Skin of body (tissue), 1 donor: ENCODE measurements at regions not wholly inside any gene's neighbourhood (a gene's known extent, or its start where the extent isn't known, plus 50 kb on each side); places are given as distances from the start of the nearest gene placed in this dataset.
A peak's percentile ranks its signal among the peaks of the same experiment; 100 is the strongest.

Source experiments
- DNase-seq: peaks from one replicate; lab custom pipeline; 2025; lab: John Stamatoyannopoulos, UW

DNA sequence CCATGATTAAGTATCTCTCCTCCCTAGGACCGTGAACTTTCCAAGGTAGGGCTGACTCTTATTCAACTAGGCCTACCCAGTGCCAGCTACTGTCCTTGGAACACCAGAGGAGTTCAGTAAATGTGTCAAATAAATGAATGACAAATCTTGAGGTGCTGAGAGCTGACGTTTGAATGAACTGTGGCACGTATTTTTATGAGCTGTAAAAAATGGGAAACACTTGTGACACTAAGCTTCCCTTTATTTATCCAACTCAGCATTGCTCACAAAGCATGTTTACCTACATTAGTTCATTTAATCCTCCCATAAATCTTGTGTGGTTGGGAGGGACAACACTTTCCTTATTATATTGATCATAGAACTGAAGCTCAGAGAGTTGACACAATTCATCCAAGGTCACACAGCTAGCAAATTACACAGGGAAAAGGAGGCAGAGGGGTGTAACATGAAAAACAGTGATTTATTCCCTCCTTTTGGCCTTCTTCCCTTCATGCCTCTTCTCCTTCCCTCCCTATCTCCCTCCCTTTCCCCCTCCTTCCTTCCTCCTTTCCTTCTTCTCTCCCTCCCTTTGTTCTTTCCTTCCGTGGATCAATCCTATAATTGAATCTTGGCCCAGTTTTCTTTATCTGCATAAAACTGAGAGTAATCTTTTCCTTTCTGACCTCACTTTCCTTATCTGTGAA lies 412.6 kb downstream of the DMRT2 start:
- no peak for DNase-seq

GRCh38 chr9:1469996-1470395 lies 419.8 kb downstream of the DMRT2 start:
- no peak for DNase-seq

DNA sequence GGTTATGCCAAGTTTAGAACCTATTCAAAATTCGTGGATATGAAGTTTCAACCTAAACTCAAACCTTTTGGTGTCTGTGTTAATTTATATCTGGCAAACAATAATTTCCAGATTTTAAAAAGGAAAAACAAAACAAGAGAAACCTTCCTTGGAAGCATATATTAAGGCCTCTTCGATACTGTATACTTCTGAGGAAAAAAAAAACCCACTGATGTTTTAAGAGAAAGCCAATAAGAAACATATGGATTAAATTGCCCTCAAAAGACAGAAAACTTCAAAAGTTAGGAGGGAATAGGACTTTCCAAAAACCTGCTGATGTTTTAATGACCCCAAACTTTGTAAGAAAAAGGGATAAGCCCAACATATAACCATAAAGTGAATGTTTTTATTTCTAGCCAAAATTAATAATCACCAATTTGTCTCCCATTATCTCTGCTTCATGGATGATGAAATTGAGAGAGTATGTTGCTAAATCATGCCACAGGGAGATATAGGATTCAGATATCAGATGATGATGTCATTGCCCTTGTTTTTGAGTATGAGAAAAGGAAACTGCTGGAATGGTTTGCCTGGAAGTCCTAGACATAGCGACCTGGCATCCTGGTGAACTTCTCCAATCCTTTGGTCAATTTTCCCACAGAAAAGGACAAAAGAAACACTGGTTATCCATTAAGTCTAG lies 423.9 kb downstream of the DMRT2 start:
- peak; percentile 44 for DNase-seq

DNA sequence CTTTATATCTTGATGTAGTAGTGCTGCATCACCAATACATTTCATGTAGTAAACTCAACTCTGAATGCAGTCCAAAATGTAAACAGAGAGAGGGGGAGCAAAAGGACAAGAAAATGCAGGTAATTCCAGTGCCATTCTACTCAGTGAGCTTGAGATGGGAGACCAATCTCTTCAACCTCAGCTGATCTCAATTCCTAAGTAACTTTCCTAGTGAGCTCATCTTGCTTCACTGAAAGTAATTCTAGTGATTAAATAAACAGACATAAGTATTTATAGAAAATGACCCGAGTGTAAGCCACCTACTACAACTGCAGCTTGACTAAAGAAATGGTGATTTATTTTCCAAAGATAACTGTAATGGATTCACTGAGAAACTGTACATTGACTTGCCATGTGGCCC lies 424.5 kb downstream of the DMRT2 start:
- no peak for DNase-seq

DNA sequence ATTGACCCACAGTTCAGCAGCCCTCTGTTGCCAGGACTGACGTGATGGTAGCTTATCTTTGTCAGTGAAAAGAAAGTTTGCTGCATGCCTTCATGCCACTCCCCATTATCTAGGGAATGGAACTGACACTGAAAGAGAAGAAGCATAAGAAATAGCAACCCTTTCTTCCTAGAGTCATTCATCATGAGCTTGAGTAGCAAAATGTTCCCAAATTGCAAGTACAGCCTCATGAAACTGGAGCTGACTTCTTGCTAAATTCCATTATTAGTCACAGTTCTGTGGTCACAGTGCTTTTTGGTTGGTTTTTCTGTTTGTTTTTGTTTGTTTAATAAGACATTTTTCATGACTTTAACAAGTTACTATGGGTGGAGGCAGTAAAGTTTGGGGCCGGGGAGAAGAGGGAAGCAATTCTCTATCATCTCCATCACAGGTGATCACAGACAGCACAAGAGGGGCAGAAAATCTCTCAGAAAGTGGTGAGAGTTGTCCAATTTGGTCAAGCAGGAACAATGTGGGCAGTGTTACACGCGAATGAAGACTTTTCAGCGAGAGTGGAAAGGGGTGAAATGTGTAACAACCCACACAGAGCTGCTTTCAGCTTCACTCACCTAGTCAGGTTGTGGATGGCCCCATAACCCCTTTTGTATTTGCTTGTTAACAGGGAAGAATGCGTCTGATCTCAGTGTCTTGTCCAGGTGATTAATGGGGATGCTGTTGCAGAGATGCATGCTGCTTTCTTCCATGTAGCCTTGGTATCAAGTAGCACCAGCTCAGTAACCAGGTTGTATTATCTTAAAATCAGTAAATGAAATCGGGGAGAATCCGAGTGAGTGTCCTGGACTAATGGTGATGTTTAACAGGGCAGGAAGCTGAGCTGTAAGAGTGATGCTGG lies 440.4 kb downstream of the DMRT2 start:
- DNase-seq = no peak

DNA sequence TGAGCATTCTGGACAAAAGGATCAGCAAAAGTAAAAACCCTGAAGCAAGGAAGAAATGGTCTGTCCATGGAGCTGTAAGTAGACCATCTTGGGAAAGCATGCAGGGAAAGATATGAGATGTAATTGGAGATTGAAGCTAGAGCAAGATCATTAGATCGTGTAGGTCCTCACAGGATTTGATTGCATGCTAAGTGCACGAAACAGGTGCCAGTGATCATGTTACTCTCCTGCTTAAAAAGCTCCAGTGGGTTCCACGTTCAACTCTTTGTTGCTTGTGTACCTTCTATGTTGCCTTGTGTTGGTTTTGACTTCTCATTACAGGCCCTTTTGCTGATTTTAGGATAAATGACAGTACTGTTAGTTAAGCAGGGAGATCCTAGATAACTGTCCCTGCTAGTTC lies 442.0 kb downstream of the DMRT2 start:
- DNase-seq = no peak

DNA sequence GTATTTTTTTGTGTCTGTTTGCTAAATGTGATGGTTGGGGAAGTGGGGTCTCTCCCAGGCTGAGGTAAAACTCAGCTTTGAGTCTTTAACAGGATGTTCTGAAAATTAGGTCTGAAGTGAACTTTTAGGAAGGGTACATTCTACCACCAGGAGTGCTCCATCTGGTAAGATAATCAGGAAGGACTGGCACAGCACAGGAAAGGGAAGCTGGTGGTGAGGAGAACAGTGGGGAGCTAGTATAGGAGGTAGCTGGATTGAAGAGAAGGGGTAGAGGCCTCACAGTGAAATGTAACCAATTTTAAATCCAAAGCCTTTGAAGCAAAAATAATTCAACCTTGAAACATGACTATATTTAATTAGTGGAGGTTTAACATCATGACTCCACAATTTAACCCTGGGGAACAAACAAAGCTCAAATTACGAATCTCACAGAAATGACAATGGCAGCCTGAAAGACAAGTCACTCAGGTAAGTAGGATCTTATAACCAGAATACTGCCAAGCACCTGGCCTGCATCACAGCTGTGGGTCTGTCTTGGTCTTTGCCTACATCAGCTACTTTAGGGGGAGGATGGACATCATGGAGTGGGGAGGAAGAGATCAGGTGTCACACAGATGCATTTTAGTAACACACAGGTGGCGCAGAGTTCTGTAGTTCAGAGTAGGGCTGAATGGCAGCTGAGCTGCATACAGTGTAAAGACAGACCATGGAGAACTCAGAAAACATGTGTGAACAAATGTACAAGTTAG lies 445.3 kb downstream of the DMRT2 start:
- DNase-seq = no peak

- DNase-seq = no peak
Observed at GRCh38 chr9:1505489-1505888, 455.3 kb downstream of the DMRT2 start.

GRCh38 chr9:1510712-1511111 lies 460.6 kb downstream of the DMRT2 start:
- DNase-seq = no peak

DNA sequence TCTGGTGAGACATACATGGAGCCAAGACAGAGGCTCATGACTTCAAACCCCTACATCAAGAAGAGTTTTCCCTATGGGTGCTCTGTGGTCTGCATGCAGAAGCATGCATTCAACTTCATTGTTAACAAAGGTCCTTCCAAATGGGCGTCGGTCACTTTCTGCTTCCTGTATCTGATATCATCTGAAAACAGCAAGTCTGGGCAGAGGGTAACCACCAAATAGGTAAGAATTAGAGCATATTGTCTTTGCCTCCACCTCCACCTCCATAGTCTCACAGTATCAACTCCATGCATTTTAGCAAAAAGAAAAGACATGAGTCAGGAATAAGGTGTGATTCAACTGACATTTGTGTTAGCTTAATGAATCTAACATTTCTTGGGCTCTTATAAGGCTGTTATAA lies 462.9 kb downstream of the DMRT2 start:
- DNase-seq = no peak

DNA sequence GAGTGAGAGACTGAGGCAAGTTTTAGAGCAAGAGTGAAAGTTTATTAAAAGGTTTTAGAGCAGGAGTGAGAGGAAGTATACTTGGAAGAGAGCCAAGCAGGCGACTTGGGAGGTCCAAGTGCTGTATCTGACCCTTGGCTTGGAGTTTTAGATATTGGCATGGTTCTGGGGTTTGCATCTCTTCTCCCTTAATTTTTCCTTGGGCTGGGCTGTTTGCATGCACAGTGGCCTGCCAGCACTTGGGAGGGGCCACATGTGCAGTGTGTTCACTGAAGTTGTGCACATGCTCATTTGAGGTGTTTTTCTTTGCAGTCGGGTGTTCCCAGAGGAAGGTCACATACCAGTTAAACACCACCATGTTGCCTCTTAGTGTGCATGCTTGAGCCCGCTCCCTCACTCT lies 464.1 kb downstream of the DMRT2 start:
- peak; percentile 17 for DNase-seq

DNA sequence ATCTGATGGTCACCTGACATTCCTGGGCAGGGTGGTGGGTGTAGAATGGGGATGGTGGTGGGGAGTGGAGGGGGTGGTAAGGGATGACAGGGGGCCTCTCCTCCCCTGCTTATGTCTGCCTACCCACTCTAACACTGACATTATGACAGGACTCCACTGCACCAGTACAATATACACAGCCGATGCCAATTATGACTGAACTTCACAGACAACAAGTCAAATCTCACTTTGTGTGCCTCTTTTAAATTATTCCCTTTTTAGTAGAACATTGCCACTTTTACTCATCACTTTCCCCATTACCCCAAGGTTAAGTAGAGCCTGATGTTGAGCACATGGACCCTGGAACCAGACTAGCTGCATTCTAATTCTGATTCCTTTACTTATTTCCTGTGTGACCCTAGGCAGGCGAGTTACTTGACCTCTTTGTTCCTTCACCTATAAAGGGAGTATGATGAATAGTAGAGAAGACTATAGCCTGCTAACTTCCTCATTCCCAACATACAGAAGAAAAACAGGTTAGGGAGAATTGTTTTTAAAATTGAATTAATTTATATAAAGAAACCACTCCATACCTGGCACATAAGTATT lies 464.7 kb downstream of the DMRT2 start:
- no peak for DNase-seq

DNA sequence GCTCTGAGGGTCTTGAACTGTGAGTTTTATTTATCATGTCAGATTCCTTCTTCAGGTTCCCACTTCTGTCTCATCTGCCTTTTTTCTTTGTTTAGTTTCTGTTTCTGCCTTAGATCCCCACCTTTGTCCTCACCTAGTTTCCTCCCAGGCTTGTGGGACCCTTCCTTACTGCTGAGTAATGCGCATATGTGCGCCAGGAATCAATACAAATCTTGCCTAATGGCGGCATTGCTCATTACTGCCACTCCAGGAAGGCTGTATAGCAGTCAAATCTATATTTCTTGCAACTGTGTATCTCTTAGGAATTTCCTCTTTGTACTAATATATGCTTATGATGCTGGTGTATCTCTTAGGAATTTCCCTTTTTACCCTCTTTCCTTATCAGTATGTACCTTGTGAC lies 465.4 kb downstream of the DMRT2 start:
- no peak for DNase-seq

DNA sequence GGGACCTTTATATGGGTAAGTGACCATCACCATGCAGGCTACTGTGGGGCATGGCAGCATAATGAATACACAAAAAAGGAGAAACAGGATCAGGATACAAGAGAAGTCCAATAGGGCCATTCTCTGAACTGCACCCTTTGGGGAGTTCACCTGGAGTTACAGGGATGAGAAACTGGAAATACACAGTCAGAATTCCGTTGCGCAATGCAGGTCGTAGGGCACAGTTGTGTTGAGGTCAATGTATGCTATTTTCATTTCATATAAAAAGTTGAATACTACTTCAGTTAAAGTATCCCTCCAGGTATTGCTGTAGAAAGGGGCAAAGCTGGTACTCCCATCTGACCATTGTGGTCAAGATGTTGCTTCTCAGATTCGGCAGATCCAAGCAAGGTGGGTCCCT lies 471.4 kb downstream of the DMRT2 start:
- no peak for DNase-seq

- DNase-seq = peak; percentile 59
Observed at GRCh38 chr9:1522219-1522767, 472.1 kb downstream of the DMRT2 start.

- DNase-seq = no peak
Observed at GRCh38 chr9:1528456-1528855, 478.3 kb downstream of the DMRT2 start.

DNA sequence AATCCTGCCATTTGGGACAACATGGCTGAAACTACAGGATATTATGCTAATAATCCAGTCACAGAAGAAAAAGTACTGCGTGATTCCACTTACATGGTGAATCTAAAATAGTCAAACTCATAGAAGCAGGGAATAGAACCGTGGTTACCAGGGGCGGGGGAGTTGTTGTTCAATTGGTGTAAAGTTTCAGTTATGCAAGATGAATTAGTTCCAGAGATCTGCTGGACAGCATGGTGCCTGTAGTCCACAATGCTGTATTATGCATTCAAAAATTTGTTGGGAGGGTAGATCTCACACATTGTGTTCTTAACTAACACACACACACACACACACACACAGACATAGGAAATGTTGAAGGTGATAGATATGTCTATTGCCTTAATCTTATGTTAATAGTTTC lies 480.5 kb downstream of the DMRT2 start:
- no peak for DNase-seq

GRCh38 chr9:1531424-1531823 lies 481.3 kb downstream of the DMRT2 start:
- DNase-seq = no peak

DNA sequence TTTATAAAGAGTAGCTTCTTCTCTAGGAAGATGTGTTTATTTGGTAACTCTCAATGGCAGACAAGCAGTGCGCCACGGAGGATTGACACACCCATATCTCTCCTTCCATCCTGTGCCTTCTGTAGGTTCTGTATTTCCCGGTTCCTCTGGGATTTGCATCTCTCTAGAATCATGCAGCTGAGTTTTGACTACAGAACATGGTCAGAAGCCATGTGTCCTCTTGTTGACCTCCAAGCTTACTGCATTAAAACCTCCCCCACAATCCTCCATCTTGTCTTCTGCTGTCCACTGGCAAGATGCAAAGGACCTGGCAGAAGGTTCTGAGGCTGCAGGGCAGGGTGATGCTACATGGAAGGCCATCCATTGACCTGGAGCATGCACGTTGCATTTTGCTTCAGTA lies 482.0 kb downstream of the DMRT2 start:
- peak; percentile 74 for DNase-seq

DNA sequence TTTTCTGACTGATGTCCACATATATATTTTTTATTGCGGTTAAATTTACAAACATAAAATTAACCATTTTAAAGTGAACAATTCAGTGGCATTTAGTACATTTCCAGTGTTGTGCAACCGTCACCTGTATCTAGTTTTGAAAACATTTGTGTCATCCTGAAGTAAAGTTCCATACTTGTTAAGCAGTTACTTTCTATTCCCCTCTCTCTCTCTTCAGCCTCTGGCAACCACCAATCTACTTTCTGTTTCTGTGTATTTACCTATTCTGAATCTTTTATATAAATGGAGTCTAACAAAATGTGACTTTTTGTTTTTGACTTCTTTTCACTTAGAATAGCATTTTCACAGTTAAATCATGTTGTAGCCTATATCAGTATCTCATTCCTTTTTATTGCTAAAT lies 480.1 kb upstream of the SMARCA2 start:
- DNase-seq = no peak

DNA sequence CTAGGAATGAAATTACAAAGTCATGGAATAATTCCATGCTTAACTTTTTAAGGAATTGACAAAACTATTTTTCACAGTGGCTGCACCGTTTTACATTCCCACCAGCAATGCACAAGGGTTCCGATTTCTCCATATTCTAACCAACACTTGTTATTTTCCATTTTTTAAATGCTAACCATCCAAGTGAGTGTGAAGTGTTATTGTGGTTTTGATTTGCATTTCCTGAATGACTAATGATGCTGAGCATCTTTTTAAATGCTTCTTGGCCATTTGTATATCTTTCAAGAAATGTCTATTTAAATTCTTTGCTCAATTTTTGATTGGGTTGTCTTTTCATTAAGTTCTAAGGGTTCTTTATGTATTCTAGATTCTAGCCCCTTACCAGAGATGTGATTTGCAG lies 479.5 kb upstream of the SMARCA2 start:
- no peak for DNase-seq
